Gastroesophageal sphincter (tissue), 3 donors: ENCODE measurements at regions not wholly inside any gene's neighbourhood (a gene's known extent, or its start where the extent isn't known, plus 50 kb on each side); places are given as distances from the start of the nearest gene placed in this dataset.

Experiments
- CTCF ChIP-seq, 4 experiments: fragments of 200-600 bp in 2 of 4; fragments of 450-650 bp in 2 of 4; sonication (generic) in 1 of 4; IDR thresholded peaks; one replicate each; pipeline ENCODE4 v1.5.1; 2017 to 2019; ENCODE audit warnings: antibody characterized with exemption in 4 of 4, mild to moderate bottlenecking in 2 of 4, moderate library complexity in 2 of 4
- POLR2A ChIP-seq, 2 donors: fragments of 450-650 bp; IDR thresholded peaks; one replicate each; pipeline ENCODE4 v1.6.1; 2017; ENCODE audit warnings: antibody characterized with exemption in 2 of 2, mild to moderate bottlenecking in 2 of 2, moderate library complexity in 1 of 2
- POLR2AphosphoS5 ChIP-seq: sonication (generic); formaldehyde crosslinking; IDR thresholded peaks from one replicate; pipeline ENCODE4 v1.6.1; 2017; ENCODE audit warnings: antibody characterized with exemption

GRCh38 chr1:114232691-114233090, 79.0 kb upstream of the SYT6 start:
- TF ChIP-seq POLR2A (IDR thresholded peaks at IDR 0.05) (no peak), CTCF (IDR thresholded peaks at IDR 0.05) (no peak), POLR2AphosphoS5 (no peak)
